Activated CD8-positive, alpha-beta T cell treated with anti-CD3 and anti-CD28 coated beads for 36 hours (primary cell): ENCODE measurements at regions not wholly inside any gene's neighbourhood (a gene's known extent, or its start where the extent isn't known, plus 50 kb on each side); places are given as distances from the start of the nearest gene placed in this dataset.

ENCODE experiments used
- ATAC-seq: fragments of 200-7000 bp; cut with Tn5 transposase; one replicate; pipeline ENCODE4 v1.10.0; 2021; ENCODE audit warnings: mild to moderate bottlenecking, moderate library complexity
- CTCF ChIA-PET: fragments of 350-600 bp; sonication (Branson Sonifier 250); formaldehyde crosslinking; loops from one replicate; lab custom pipeline; 2021; ENCODE audit warnings: antibody characterized with exemption; lab: Charles Lee
- POLR2A ChIA-PET: fragments of 350-600 bp; sonication (Branson Sonifier 250); formaldehyde crosslinking; loops from one replicate; lab custom pipeline; 2021; ENCODE audit warnings: antibody characterized with exemption; lab: Charles Lee
- DNase-seq: peaks from one replicate; pipeline ENCODE4 v3.0.0-alpha.2; 2020
- H3K27ac Mint-ChIP-seq: one replicate; pipeline ENCODE4 v1.8.0; 2021; ENCODE audit warnings: mild to moderate bottlenecking, mixed read lengths
- H3K27me3 Mint-ChIP-seq: one replicate; pipeline ENCODE4 v1.8.0; 2021; ENCODE audit warnings: mixed read lengths
- H3K36me3 Mint-ChIP-seq: one replicate; pipeline ENCODE4 v1.8.0; 2021; ENCODE audit warnings: low read depth, mixed read lengths
- H3K4me1 Mint-ChIP-seq: one replicate; pipeline ENCODE4 v1.8.0; 2021; ENCODE audit warnings: low read depth, mixed read lengths
- H3K4me3 Mint-ChIP-seq: one replicate; pipeline ENCODE4 v1.8.0; 2021; ENCODE audit warnings: mild to moderate bottlenecking, moderate library complexity, mixed read lengths
- H3K9me3 Mint-ChIP-seq: one replicate; pipeline ENCODE4 v1.8.0; 2021; ENCODE audit warnings: mixed read lengths
- CTCF ChIP-seq: fragments of 200-600 bp; IDR thresholded peaks from one replicate; pipeline ENCODE4 v1.8.0; 2022; ENCODE audit warnings: antibody characterized with exemption, mild to moderate bottlenecking
- intact Hi-C: fragments of 100-400 bp; cut with micrococcal nuclease; formaldehyde crosslinking; loops from one replicate; pipeline ENCODE4 v1.10.0; 2022

DNA sequence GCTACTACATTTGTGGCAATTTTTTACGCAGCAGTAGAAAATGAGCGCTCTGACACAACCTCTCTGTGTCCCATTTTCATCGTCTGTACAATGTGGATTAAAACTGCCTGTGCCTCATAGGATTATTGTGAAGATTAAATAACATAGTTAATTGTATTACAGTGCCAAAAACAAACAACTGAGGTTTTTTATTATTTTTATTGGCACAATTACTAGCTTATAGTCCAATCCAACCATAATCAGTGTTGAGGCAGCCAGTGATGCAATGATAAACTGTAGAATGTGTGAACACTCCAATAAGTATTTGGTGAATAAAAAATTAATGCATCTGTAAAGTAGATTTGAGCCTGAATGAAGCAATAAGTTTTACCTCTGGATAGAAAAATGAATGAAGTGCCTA is 588.3 kb downstream of the DNAH5 start:
- DNase-seq (no peak), ATAC-seq (no peak)
- ChIA-PET POLR2A (no interaction called here), CTCF (no interaction called here)
- no peaks in the 10 kb centered on the region for H3K27me3 Mint-ChIP-seq
- H3K27ac Mint-ChIP-seq, result no peak overlapping the region
- no peak overlapping the region for H3K4me3 Mint-ChIP-seq
- H3K9me3 Mint-ChIP-seq, result peaks cover 10% of the 10 kb centered on the region
- no peak for TF ChIP-seq CTCF
- intact Hi-C loops, result no loop called here
- no peaks in the 10 kb centered on the region for H3K4me1 Mint-ChIP-seq
- no peaks in the 10 kb centered on the region for H3K36me3 Mint-ChIP-seq

DNA sequence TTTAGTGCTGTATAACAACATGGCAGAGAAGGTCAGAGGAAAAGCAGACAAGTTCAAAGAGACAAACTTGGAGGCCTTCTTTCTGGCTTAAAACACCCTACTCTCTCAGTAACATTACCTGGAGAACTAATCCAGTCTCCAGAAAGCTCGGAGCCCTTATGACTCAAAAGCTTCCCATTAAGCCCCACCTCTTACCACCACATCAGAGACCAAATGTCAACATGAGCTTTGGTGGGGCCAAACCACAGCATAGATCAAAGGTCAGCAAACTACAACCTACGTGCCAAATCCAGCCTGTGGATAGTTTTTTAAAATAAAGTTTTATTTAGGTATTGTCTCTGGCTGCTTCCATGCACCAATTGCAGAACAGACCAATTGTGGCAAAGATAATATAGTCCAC is 589.9 kb downstream of the DNAH5 start:
- DNase-seq, result no peak
- POLR2A ChIA-PET, result no interaction called here
- no peak for TF ChIP-seq CTCF
- ATAC-seq, result no peak
- CTCF ChIA-PET, result no interaction called here
- Mint-ChIP-seq H3K36me3 (no peaks in the 10 kb centered on the region), H3K27me3 (no peaks in the 10 kb centered on the region), H3K4me1 (no peaks in the 10 kb centered on the region), H3K4me3 (no peak overlapping the region), H3K27ac (no peak overlapping the region), H3K9me3 (peaks cover 3% of the 10 kb centered on the region)
- intact Hi-C loops, result no loop called here

DNA sequence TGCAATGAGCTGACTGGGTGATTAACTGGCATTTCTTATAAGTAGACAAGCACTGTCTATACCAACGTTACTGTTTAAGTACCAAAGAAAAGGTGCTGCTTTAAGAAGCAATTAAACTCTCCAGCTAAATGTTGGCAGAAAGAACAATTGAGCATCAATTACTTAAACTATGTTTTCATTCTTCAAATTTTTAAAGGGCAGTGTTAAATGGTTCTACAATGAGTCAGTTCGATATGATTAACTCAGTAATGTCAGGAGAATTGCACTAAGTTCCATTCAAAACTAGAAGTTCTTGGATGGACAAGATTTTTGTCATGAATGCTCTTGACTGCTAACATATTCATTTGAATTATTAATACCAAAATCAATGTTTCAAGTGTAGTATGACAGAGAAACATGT is 593.7 kb downstream of the DNAH5 start:
- Mint-ChIP-seq H3K27ac (no peak overlapping the region), H3K9me3 (peaks cover 10% of the 10 kb centered on the region), H3K4me3 (no peak overlapping the region), H3K27me3 (no peaks in the 10 kb centered on the region), H3K36me3 (no peaks in the 10 kb centered on the region), H3K4me1 (no peaks in the 10 kb centered on the region)
- intact Hi-C loops, result no loop called here
- CTCF ChIA-PET, result no interaction called here
- ATAC-seq, result no peak
- POLR2A ChIA-PET, result no interaction called here
- TF ChIP-seq CTCF, result no peak
- no peak for DNase-seq

DNA sequence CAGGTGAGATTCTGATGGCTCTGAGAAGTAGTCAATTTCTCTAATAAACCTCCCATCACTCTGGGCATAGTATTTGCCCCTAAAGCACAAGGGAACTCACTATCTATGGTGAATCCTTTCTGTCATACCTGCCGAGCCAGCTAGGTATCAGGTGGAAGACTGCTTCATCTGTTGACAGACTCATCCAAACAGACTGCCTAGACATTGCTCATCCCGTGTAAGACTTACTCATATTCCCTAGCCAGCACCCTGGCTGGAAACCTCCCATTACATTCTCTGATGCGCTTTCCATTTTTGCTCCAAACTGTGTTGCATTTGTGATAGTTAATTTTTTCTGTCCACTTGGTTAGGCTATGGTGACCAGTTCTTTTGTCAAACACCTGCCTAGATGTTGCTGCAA is 595.9 kb downstream of the DNAH5 start:
- CTCF ChIA-PET, result no interaction called here
- Mint-ChIP-seq H3K4me1 (no peaks in the 10 kb centered on the region), H3K9me3 (peaks cover 11% of the 10 kb centered on the region), H3K27ac (no peak overlapping the region), H3K27me3 (no peaks in the 10 kb centered on the region), H3K4me3 (no peak overlapping the region), H3K36me3 (no peaks in the 10 kb centered on the region)
- DNase-seq, result no peak
- POLR2A ChIA-PET, result no interaction called here
- no peak for ATAC-seq
- no peak for TF ChIP-seq CTCF
- intact Hi-C loops, result no loop called here

DNA sequence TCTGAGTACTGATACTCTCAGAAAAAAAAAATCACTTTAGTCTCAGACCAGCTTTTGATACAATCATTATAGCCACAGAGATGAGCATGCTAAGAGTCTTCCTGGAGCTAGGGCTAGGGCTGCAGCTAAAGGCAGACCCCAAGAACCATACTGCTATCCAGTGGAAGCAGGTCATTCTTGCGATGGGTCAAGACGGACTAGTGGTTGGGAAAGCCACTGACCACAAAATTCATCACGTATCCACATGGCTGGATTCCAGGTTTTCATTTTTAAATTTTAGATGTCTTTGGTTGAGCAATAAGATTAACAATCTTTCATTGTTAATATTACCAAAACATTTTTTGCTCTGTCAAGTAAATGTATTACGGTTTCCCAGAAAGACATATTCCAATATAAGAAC is 598.1 kb downstream of the DNAH5 start:
- intact Hi-C loops, result no loop called here
- ChIA-PET POLR2A (no interaction called here), CTCF (no interaction called here)
- DNase-seq, result no peak
- Mint-ChIP-seq H3K4me3 (no peak overlapping the region), H3K36me3 (no peaks in the 10 kb centered on the region), H3K4me1 (no peaks in the 10 kb centered on the region), H3K9me3 (peaks cover 14% of the 10 kb centered on the region), H3K27ac (no peak overlapping the region), H3K27me3 (no peaks in the 10 kb centered on the region)
- TF ChIP-seq CTCF, result no peak
- ATAC-seq, result no peak
